Stimulated activated CD4-positive, alpha-beta T cell treated with anti-CD3 and anti-CD28 coated beads, Interleukin-12 subunit alpha, Interleukin-12 subunit beta, amount 100 ng/mL, for 24 hours (primary cell): ENCODE measurements at regions not wholly inside any gene's neighbourhood (a gene's known extent, or its start where the extent isn't known, plus 50 kb on each side); places are given as distances from the start of the nearest gene placed in this dataset.
A peak's percentile ranks its signal among the peaks of the same experiment; 100 is the strongest.

Experiments
- DNase-seq, 2 experiments: peaks; one replicate each; pipeline ENCODE4 v3.0.0-alpha.2; 2020; ENCODE audit warnings: low read depth in 2 of 2

- no peak for DNase-seq
Observed at GRCh38 chr19:46911456-46911855, 50.7 kb downstream of the ARHGAP35 start.

GRCh38 chr19:46913198-46913851, 52.5 kb downstream of the ARHGAP35 start:
- DNase-seq: no peak

DNA sequence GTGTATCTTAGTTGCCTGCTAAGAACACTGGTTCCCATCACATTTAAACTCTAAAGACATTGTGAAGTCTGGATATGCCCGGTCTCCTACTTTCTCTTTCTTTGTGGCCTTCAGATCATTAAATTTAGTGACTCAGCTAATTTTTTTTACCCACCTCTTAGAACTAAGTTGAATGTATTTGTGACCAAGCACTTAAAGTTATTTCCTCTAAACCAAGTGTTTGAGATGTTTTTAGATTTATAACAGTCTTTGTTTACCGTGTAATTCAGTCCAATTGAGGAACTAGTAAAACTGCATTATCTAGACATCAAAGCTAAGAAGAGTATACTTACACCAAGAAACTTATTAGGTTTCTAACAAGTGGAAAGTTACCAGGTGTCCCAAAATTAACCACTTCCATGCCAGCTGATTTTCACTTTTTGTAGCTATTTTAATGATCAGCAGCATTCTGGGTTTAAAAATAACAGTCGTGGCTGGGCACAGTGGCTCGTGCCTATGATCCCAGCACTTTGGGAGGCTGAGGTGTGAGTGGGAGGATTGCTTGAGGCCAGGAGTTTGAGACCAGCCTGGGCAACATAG, 53.1 kb downstream of the ARHGAP35 start:
- DNase-seq: no peak

GRCh38 chr19:46915386-46915785, 54.6 kb downstream of the ARHGAP35 start:
- no peak for DNase-seq

DNA sequence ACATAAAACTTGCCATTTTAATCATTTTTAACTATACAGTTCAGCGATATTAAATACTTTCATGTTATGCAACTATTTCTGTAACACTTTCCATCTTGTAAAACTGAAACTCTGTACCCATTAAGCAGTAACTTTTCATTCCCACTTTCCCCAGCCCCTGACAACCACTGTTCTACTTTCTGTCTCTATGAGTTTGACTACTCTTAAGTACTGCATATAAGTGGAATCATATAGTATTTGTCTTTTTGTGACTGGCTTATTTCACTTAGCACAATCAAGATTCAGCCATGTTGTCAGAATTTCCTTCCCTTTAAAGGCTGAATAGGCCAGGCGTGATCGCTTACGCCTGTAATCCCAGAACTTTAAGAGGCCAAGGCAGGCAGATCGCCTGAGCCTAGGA, 56.2 kb downstream of the ARHGAP35 start:
- no peak for DNase-seq

DNA sequence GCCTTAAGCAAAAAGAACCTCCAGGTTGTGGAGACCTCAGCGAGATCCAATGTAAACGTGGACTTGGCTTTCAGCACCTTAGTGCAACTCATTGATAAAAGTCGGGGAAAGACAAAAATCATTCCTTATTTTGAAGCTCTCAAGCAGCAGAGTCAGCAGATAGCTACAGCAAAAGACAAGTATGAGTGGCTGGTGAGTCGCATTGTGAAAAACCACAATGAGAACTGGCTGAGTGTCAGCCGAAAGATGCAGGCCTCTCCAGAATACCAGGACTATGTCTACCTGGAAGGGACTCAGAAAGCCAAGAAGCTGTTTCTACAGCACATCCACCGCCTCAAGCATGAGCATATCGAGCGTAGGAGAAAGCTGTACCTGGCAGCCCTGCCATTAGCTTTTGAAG, 58.5 kb downstream of the ARHGAP35 start:
- peak in 1 of 2 experiments; percentile 15 for DNase-seq

DNA sequence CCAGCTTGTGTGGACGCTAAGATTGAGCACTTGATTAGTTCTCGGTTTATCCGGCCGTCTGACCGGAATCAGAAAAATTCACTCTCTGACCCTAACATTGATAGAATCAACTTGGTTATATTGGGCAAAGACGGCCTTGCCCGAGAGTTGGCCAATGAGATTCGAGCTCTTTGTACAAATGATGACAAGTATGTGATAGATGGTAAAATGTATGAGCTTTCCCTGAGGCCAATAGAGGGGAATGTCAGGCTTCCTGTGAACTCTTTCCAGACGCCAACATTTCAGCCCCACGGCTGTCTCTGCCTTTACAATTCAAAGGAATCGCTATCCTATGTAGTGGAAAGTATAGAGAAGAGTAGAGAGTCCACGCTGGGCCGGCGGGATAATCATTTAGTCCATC, 59.6 kb downstream of the ARHGAP35 start:
- no peak for DNase-seq

- DNase-seq: no peak
Observed at GRCh38 chr19:46921071-46921470, 60.3 kb downstream of the ARHGAP35 start.

DNA sequence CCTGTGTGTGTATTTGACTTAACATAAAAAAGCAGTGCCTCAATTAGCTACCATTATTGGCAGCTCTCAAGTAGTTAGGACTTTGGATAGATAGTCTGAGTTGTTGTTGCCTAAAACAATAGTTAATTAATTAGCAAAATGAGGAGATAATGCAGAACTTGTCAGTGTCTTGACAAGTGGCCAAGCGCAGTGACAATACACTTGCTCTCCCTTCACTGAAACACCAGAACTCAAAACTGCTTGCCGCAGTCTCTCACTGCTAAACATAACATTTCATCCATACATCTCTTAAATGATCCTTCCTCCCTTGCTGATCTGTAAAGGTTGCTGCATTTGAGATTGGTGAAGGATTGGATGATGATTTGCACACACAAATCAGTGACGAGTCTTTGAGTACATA, 61.7 kb downstream of the ARHGAP35 start:
- no peak for DNase-seq

DNA sequence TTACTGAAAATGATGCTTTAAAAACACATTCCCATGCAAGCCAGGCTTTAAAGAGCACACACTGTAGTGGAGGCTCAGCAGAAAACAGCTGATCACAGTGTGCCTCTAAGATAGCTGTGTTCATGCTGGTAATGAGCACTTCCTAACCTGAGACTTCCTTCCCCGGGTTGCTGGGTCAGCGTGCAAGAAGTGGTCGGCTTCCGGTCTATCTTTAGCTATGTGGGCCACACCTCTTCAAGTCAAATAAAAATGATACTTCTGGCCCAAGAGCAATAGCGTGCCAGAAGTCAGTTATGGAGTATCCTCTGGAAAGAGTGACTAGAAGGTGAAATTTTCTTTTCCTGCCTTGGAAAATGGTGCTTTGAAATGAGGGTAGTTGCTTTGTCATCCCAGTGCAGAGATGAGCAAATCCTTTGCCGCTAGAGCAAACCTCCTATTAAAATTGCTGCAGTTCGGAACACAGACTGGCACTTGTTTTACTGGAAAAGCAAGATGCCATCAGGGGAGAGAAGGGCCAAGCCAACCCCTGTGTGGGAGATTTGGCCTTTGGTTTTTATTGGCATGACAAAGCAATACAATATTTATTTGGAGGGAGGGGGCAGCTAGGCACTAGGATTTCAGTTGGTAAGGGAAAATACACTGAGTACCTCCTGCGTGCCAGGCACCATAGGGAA, 64.2 kb downstream of the ARHGAP35 start:
- no peak for DNase-seq

DNA sequence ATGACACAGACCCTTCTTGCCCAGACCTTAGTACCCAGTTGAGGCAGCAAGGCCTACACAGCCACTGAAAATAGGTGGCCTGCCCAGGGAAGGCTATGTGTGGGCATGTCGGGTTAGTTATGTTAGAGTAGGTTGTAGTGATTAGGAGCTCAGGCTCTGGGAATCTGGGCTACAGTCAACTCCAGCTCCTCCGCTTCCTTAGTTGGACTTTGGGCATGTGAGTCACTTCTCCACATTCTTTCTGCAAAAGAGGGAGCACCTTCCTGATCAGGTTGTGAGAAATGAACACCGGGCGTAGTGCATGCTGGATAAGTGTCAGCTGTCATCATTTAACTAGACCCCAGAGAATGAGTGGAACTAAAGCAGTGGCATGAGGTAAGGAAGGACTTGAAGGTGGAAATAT, 64.8 kb downstream of the ARHGAP35 start:
- DNase-seq: no peak

GRCh38 chr19:46926170-46927071, 65.6 kb downstream of the ARHGAP35 start:
- no peak for DNase-seq

GRCh38 chr19:46927106-46927505, 66.3 kb downstream of the ARHGAP35 start:
- DNase-seq: no peak

GRCh38 chr19:46927893-46928292, 67.1 kb downstream of the ARHGAP35 start:
- DNase-seq: no peak

- DNase-seq: no peak
Observed at GRCh38 chr19:46928951-46929350, 68.2 kb downstream of the ARHGAP35 start.

- no peak for DNase-seq
Observed at GRCh38 chr19:46931202-46931601, 70.4 kb downstream of the ARHGAP35 start.

DNA sequence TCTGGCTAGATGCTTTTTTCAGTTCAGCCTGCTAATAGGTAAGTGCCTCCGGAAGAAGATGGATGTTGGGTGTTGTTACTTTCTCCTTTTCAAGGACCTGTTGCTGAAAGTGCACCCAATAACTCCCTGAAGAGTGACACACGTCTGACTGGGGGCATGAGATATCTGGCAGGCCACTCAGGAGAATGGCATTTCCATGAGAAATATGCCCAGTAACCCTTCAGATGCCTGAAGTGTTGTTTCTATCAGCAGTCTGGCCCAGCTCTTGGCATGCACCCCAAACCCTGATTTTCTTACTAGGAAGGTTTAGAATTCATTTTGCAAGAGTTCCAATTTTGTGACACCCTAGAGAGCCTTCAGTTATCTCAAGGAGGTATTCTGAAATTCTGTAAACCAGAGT, 71.5 kb downstream of the ARHGAP35 start:
- no peak for DNase-seq

DNA sequence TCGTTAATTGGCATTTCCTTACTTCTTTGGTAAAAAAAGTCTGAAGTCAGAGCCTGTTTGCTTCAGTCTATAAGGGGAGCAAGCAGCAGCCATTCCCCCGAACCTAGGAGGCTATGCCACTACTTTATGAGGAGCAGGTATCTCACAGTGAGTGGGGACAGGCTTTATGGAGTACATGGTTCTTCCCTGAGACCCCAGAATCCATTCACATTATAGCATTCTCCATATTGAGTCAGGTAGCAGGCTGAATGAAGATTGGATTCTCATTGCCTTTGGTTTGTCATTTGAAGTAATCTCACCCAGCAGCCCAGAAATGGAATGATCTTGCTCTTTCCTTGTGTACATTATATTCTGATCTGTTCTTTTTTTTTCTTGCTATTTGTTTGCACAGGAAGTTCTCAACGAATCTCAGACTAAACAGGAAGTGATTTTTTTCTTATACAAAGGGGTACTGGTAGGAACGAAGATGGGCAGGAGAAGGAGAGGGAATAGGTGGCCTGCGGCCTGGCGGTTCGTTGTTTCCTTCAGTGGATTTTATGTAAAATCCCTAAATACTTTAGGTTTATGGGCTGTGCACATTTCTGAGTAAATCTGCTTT, 74.4 kb downstream of the ARHGAP35 start:
- no peak for DNase-seq

DNA sequence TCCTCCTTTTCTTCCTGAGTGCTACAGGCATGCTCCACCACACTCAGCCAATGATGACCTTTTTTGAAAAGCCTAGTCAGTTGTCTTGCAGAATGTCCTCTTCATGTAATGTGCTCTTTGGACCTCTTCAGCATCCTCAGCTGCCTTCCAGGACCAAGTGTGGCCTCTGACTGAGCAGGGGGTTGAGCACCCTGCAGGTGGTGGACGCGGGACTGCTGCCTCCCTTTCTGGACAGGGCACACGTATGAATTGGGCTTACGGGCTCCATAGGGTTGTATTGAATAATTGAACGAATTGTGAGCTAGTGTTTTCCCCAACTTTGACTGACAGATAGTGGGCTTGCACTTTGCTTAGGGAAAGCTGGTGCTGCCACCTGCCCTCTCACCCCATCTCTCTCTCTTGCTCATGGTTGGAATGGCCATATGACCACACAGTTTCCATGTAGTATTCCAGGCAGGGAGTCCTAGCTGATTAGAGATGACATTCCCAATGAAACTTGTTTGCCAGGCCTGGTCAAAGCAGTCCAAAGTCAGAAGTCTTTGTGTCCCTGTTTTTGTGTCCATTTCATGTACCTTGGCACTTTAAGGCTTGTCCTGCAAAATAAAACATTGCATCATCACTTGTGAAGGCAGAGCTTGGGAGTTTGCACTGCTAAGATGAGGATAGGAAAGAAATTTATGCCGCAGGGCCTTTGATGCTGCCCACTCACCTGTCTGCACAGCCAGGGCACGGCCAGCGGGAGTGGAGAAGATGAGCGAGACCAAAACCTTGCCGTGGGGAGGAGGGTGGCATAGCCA, 76.3 kb upstream of the NPAS1 start:
- no peak for DNase-seq

GRCh38 chr19:46944123-46944748, 75.4 kb upstream of the NPAS1 start:
- DNase-seq: no peak
